Fibroblast of lung (primary cell): ENCODE measurements at regions not wholly inside any gene's neighbourhood (a gene's known extent, or its start where the extent isn't known, plus 50 kb on each side); places are given as distances from the start of the nearest gene placed in this dataset.

Experiments
- DNase-seq, 2 donors: peaks; one replicate each; pipeline versions ENCODE4 v3.0.0 to v3.0.0-alpha.2; 2010; ENCODE audit warnings: low read depth in 2 of 2
- H2AFZ ChIP-seq: 2 replicates; pipeline ENCODE4 v1.5.1; 2012; ENCODE audit warnings: low read length, control low read depth, inconsistent platforms
- H3K27ac ChIP-seq: 2 replicates; pipeline ENCODE4 v1.5.1; 2011; ENCODE audit warnings: low read length, control low read depth; ENCODE audit not compliant: insufficient read depth
- H3K27me3 ChIP-seq: 2 replicates; pipeline ENCODE4 v1.5.1; 2011; ENCODE audit warnings: mild to moderate bottlenecking, low read length; ENCODE audit not compliant: control insufficient read depth, insufficient read depth
- H3K36me3 ChIP-seq: 2 replicates; pipeline ENCODE4 v1.5.1; 2011; ENCODE audit warnings: low read length; ENCODE audit not compliant: control insufficient read depth, insufficient read depth
- H3K4me1 ChIP-seq: 2 replicates; pipeline ENCODE4 v1.5.1; 2011; ENCODE audit warnings: low read length; ENCODE audit not compliant: control insufficient read depth, insufficient read depth; ENCODE audit errors: extremely low read depth
- H3K4me2 ChIP-seq: 2 replicates; pipeline ENCODE4 v1.5.1; 2011; ENCODE audit warnings: low read length, control low read depth; ENCODE audit not compliant: insufficient read depth; ENCODE audit errors: extremely low read depth
- H3K4me3 ChIP-seq, 4 experiments: fragments of 200-600 bp in 1 of 4; sonication (generic) in 1 of 4; replicated peaks in 1 of 4; 2 replicates each; pipeline ENCODE4 v1.5.1; 2011 to 2016; ENCODE audit warnings: low read length in 4 of 4, low read depth in 3 of 4, mild to moderate bottlenecking in 3 of 4, control low read depth in 2 of 4, inconsistent platforms in 1 of 4, mixed read lengths in 1 of 4; ENCODE audit not compliant: insufficient read depth in 1 of 4; ENCODE audit errors: control extremely low read depth in 1 of 4
- H3K79me2 ChIP-seq: 2 replicates; pipeline ENCODE4 v1.5.1; 2012; ENCODE audit warnings: mild to moderate bottlenecking, low read length, inconsistent platforms; ENCODE audit not compliant: control insufficient read depth, insufficient read depth
- H3K9ac ChIP-seq: 2 replicates; pipeline ENCODE4 v1.5.1; 2011; ENCODE audit warnings: mild to moderate bottlenecking, low read length, control low read depth; ENCODE audit not compliant: insufficient read depth
- H3K9me3 ChIP-seq: 2 replicates; pipeline ENCODE4 v1.5.1; 2012; ENCODE audit warnings: low read depth, low read length; ENCODE audit not compliant: control insufficient read depth, insufficient read depth
- H4K20me1 ChIP-seq: 2 replicates; pipeline ENCODE4 v1.5.1; 2011; ENCODE audit warnings: low read length; ENCODE audit not compliant: control insufficient read depth, insufficient read depth; ENCODE audit errors: extremely low read depth
- EZH2 ChIP-seq: IDR thresholded peaks from 2 replicates; pipeline ENCODE4 v1.5.1; 2012; ENCODE audit warnings: low read length, control low read depth, mild to moderate bottlenecking; ENCODE audit errors: missing control alignments
- TF ChIP-seq, protein P1 (sequence below), 2 donors: IDR thresholded peaks in 1 of 2; conservative IDR thresholded peaks in 1 of 2; 1 replicate in 1 of 2; 2 replicates in 1 of 2; pipeline ENCODE4 v1.5.1; 2011 to 2012; ENCODE audit warnings: low read length in 2 of 2, control low read depth in 1 of 2, inconsistent platforms in 1 of 2, low read depth in 1 of 2, mild to moderate bottlenecking in 1 of 2

GRCh38 chr6:8686077-8686476 lies 250.7 kb upstream of the SLC35B3 start:
- H3K4me2 ChIP-seq, result no peak overlapping the region
- H3K27me3 ChIP-seq, result no peaks in the 10 kb centered on the region
- H3K79me2 ChIP-seq, result no peaks in the 10 kb centered on the region
- H4K20me1 ChIP-seq, result no peaks in the 10 kb centered on the region
- no peak overlapping the region for H3K27ac ChIP-seq
- no peak overlapping the region for H3K9ac ChIP-seq
- H3K36me3 ChIP-seq, result no peaks in the 10 kb centered on the region
- H3K9me3 ChIP-seq, result no peaks in the 10 kb centered on the region
- no peak for TF ChIP-seq EZH2
- TF ChIP-seq, protein P1, sequence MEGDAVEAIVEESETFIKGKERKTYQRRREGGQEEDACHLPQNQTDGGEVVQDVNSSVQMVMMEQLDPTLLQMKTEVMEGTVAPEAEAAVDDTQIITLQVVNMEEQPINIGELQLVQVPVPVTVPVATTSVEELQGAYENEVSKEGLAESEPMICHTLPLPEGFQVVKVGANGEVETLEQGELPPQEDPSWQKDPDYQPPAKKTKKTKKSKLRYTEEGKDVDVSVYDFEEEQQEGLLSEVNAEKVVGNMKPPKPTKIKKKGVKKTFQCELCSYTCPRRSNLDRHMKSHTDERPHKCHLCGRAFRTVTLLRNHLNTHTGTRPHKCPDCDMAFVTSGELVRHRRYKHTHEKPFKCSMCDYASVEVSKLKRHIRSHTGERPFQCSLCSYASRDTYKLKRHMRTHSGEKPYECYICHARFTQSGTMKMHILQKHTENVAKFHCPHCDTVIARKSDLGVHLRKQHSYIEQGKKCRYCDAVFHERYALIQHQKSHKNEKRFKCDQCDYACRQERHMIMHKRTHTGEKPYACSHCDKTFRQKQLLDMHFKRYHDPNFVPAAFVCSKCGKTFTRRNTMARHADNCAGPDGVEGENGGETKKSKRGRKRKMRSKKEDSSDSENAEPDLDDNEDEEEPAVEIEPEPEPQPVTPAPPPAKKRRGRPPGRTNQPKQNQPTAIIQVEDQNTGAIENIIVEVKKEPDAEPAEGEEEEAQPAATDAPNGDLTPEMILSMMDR (conservative IDR thresholded peaks at IDR 0.05 in 1 of 2, IDR thresholded peaks at IDR 0.05 in 1 of 2; ENCODE audit: low read depth in 1 of 2, low read length in 2 of 2), result no peak
- H3K4me3 ChIP-seq, result no peak overlapping the region
- no peak for DNase-seq
- H2AFZ ChIP-seq, result no peak overlapping the region
- no peaks in the 10 kb centered on the region for H3K4me1 ChIP-seq

GRCh38 chr6:8683204-8683603 lies 247.9 kb upstream of the SLC35B3 start:
- Histone ChIP-seq H3K27ac (no peak overlapping the region), H3K36me3 (no peaks in the 10 kb centered on the region), H3K9ac (no peak overlapping the region), H3K79me2 (no peaks in the 10 kb centered on the region), H3K27me3 (no peaks in the 10 kb centered on the region), H4K20me1 (no peaks in the 10 kb centered on the region), H2AFZ (no peak overlapping the region), H3K9me3 (no peaks in the 10 kb centered on the region), H3K4me3 (no peak overlapping the region), H3K4me2 (no peak overlapping the region), H3K4me1 (no peaks in the 10 kb centered on the region)
- DNase-seq, result no peak
- TF ChIP-seq EZH2, result no peak
- TF ChIP-seq, protein P1 (conservative IDR thresholded peaks at IDR 0.05 in 1 of 2, IDR thresholded peaks at IDR 0.05 in 1 of 2; ENCODE audit: low read depth in 1 of 2, low read length in 2 of 2), result no peak

GRCh38 chr6:8679823-8680222 lies 244.5 kb upstream of the SLC35B3 start:
- no peak overlapping the region for H3K27ac ChIP-seq
- H3K4me1 ChIP-seq, result no peaks in the 10 kb centered on the region
- no peak for DNase-seq
- H3K4me3 ChIP-seq, result no peak overlapping the region
- no peaks in the 10 kb centered on the region for H3K36me3 ChIP-seq
- no peaks in the 10 kb centered on the region for H3K79me2 ChIP-seq
- no peaks in the 10 kb centered on the region for H3K27me3 ChIP-seq
- no peaks in the 10 kb centered on the region for H3K9me3 ChIP-seq
- no peak overlapping the region for H3K4me2 ChIP-seq
- no peaks in the 10 kb centered on the region for H4K20me1 ChIP-seq
- H3K9ac ChIP-seq, result no peak overlapping the region
- TF ChIP-seq EZH2, result no peak
- TF ChIP-seq, protein P1 (conservative IDR thresholded peaks at IDR 0.05 in 1 of 2, IDR thresholded peaks at IDR 0.05 in 1 of 2; ENCODE audit: low read depth in 1 of 2, low read length in 2 of 2), result no peak
- H2AFZ ChIP-seq, result no peak overlapping the region
